Calu3 (cell line): ENCODE measurements at regions not wholly inside any gene's neighbourhood (a gene's known extent, or its start where the extent isn't known, plus 50 kb on each side); places are given as distances from the start of the nearest gene placed in this dataset.
A peak's percentile ranks its signal among the peaks of the same experiment; 100 is the strongest.

Source experiments
- BruUV-seq: library from RNA; stranded (reverse); fragments of 400-500 nt; replicated peaks from 2 replicates; lab custom pipeline; 2021; lab: Mats Ljungman, UMichigan
- CTCF ChIA-PET: fragments of 300-600 bp; sonication (Branson Sonifier 250); formaldehyde crosslinking; loops from one replicate; lab custom pipeline; 2022; ENCODE audit warnings: antibody characterized with exemption; lab: Charles Lee
- DNase-seq: peaks from one replicate; pipeline ENCODE4 v3.0.0; 2022
- H3K27ac Mint-ChIP-seq: one replicate; pipeline ENCODE4 v1.8.0; 2022; ENCODE audit warnings: mixed read lengths; ENCODE audit not compliant: unreplicated experiment
- H3K27me3 Mint-ChIP-seq: one replicate; pipeline ENCODE4 v1.8.0; 2022; ENCODE audit warnings: mixed read lengths; ENCODE audit not compliant: unreplicated experiment
- H3K36me3 Mint-ChIP-seq: one replicate; pipeline ENCODE4 v1.8.0; 2022; ENCODE audit warnings: mild to moderate bottlenecking, moderate library complexity, mixed read lengths; ENCODE audit not compliant: insufficient read depth, unreplicated experiment
- H3K4me1 Mint-ChIP-seq: one replicate; pipeline ENCODE4 v1.8.0; 2022; ENCODE audit warnings: mild to moderate bottlenecking, low read depth, mixed read lengths; ENCODE audit not compliant: unreplicated experiment
- H3K4me3 Mint-ChIP-seq: one replicate; pipeline ENCODE4 v1.8.0; 2022; ENCODE audit warnings: mild to moderate bottlenecking, low read depth, moderate library complexity, mixed read lengths; ENCODE audit not compliant: unreplicated experiment
- H3K9me3 Mint-ChIP-seq: one replicate; pipeline ENCODE4 v1.8.0; 2022; ENCODE audit warnings: low read depth, mixed read lengths; ENCODE audit not compliant: unreplicated experiment
- CTCF ChIP-seq: fragments of 200-600 bp; IDR thresholded peaks from one replicate; pipeline ENCODE4 v1.8.0; 2022; ENCODE audit warnings: antibody characterized with exemption; ENCODE audit not compliant: unreplicated experiment
- intact Hi-C: fragments of 100-400 bp; cut with micrococcal nuclease; formaldehyde crosslinking; loops from one replicate; pipeline ENCODE4 v1.10.0; 2022; ENCODE audit not compliant: unreplicated experiment

GRCh38 chr13:81639984-81640582 lies 1299.2 kb upstream of the SPRY2 start:
- CTCF ChIA-PET, result interaction anchor here (0.6 kb wide), 1 partner anchor 684 kb away, joined by 4 read pairs; no protein-coding TSS in a partner anchor
- H3K9me3 Mint-ChIP-seq, result no peaks in the 10 kb centered on the region

GRCh38 chr13:81637457-81637856 lies 1296.5 kb upstream of the SPRY2 start:
- Mint-ChIP-seq H3K27me3 (no peaks in the 10 kb centered on the region), H3K27ac (no peak overlapping the region), H3K4me3 (no peak overlapping the region), H3K4me1 (no peaks in the 10 kb centered on the region), H3K36me3 (no peaks in the 10 kb centered on the region), H3K9me3 (no peaks in the 10 kb centered on the region)
- no TSS peak for BruUV-seq
- CTCF ChIA-PET, result no interaction called here
- intact Hi-C loops, result no loop called here
- DNase-seq, result no peak
- TF ChIP-seq CTCF, result no peak

More at GRCh38 chr13:81639984-81640582, 1299.2 kb upstream of the SPRY2 start:
- BruUV-seq, result no TSS peak
- no peaks in the 10 kb centered on the region for H3K36me3 Mint-ChIP-seq
- H3K27ac Mint-ChIP-seq, result no peak overlapping the region
- H3K27me3 Mint-ChIP-seq, result no peaks in the 10 kb centered on the region
- no peak overlapping the region for H3K4me3 Mint-ChIP-seq
- TF ChIP-seq CTCF, result no peak
- H3K4me1 Mint-ChIP-seq, result no peaks in the 10 kb centered on the region
- DNase-seq, result peak; percentile 8
- intact Hi-C loops, result no loop called here

GRCh38 chr13:81636120-81636519 lies 1295.2 kb upstream of the SPRY2 start:
- BruUV-seq, result no TSS peak
- no peaks in the 10 kb centered on the region for H3K36me3 Mint-ChIP-seq
- CTCF ChIA-PET, result no interaction called here
- intact Hi-C loops, result no loop called here
- H3K27ac Mint-ChIP-seq, result no peak overlapping the region
- no peak overlapping the region for H3K4me3 Mint-ChIP-seq
- no peaks in the 10 kb centered on the region for H3K27me3 Mint-ChIP-seq
- H3K4me1 Mint-ChIP-seq, result no peaks in the 10 kb centered on the region
- no peak for TF ChIP-seq CTCF
- H3K9me3 Mint-ChIP-seq, result no peaks in the 10 kb centered on the region
- no peak for DNase-seq

GRCh38 chr13:81615031-81615430 lies 1274.1 kb upstream of the SPRY2 start:
- no peak overlapping the region for H3K27ac Mint-ChIP-seq
- CTCF ChIA-PET, result no interaction called here
- no peaks in the 10 kb centered on the region for H3K4me1 Mint-ChIP-seq
- H3K4me3 Mint-ChIP-seq, result no peak overlapping the region
- no peaks in the 10 kb centered on the region for H3K27me3 Mint-ChIP-seq
- no TSS peak for BruUV-seq
- no peak for TF ChIP-seq CTCF
- intact Hi-C loops, result no loop called here
- no peak for DNase-seq
- no peaks in the 10 kb centered on the region for H3K9me3 Mint-ChIP-seq
- H3K36me3 Mint-ChIP-seq, result no peaks in the 10 kb centered on the region
